Psoas muscle (tissue), 7 donors: ENCODE measurements at regions not wholly inside any gene's neighbourhood (a gene's known extent, or its start where the extent isn't known, plus 50 kb on each side); places are given as distances from the start of the nearest gene placed in this dataset.

Experiments
- ATAC-seq, 4 donors: fragments of 200-7000 bp; cut with Tn5 transposase; one replicate each; pipeline ENCODE4 v1.9.1; 2020; ENCODE audit warnings: moderate library complexity in 3 of 4, mild to moderate bottlenecking in 2 of 4
- DNase-seq, 2 donors: peaks; one replicate each; pipeline ENCODE4 v3.0.0-alpha.2; 2020
- H3K27ac ChIP-seq: fragments of 200-600 bp; one replicate; pipeline ENCODE4 v1.8.0; 2022
- H3K27me3 ChIP-seq, 3 donors: fragments of 200-600 bp in 1 of 3; one replicate each; pipeline versions ENCODE4 v1.6.1 to v1.8.0; 2013 to 2022; ENCODE audit warnings: low read length in 2 of 3, mild to moderate bottlenecking in 2 of 3, moderate library complexity in 1 of 3; ENCODE audit not compliant: insufficient read depth in 3 of 3
- H3K36me3 ChIP-seq, 2 donors: fragments of 200-600 bp in 1 of 2; one replicate each; pipeline versions ENCODE4 v1.6.1 to v1.8.0; 2013 to 2022; ENCODE audit warnings: low read depth in 1 of 2, mild to moderate bottlenecking in 1 of 2, moderate library complexity in 1 of 2; ENCODE audit not compliant: insufficient read depth in 1 of 2
- H3K4me1 ChIP-seq: fragments of 200-600 bp; one replicate; pipeline ENCODE4 v1.8.0; 2022
- H3K4me3 ChIP-seq: fragments of 200-600 bp; one replicate; pipeline ENCODE4 v1.8.0; 2022; ENCODE audit warnings: mild to moderate bottlenecking
- H3K9me3 ChIP-seq: fragments of 200-600 bp; one replicate; pipeline ENCODE4 v1.8.0; 2022
- CTCF ChIP-seq: fragments of 200-600 bp; IDR thresholded peaks from one replicate; pipeline ENCODE4 v1.8.0; 2022; ENCODE audit warnings: antibody characterized with exemption
- WGBS, 3 donors: extraction: QIAGEN DNeasy Blood & Tissue Kit; methylation state at CpG; one replicate each; pipeline versions ENCODE4 v1.1.6 to v1.1.7; 2013; 5-methylcytosine and 5-hydroxymethylcytosine counted together
- intact Hi-C, 2 donors: fragments of 100-400 bp; cut with DNase I; formaldehyde crosslinking; loops; one replicate each; pipeline versions ENCODE4 v1.11.0 to v1.14.2; 2022
- donor health status: healthy with polysubstance abuse.
- donor health status: DM: no; HTN: no; CAD: no; lungs with moderate emphysema.
- donor health status: Bipolar disorder and iron deficiency.
- donor health status: healthy.
- donor health status: DM: yes; HTN: yes; CAD: no.
- donor health status: DM: no; HTN: no; CAD: no.
- donor health status: DM: yes; HTN: yes; CAD: no.

GRCh38 chr2:161059388-161059787 lies 100.8 kb upstream of the TANK start:
- no peaks in the 10 kb centered on the region for H3K27me3 ChIP-seq
- no peak for TF ChIP-seq CTCF
- H3K9me3 ChIP-seq: no peaks in the 10 kb centered on the region
- no peak overlapping the region for H3K4me3 ChIP-seq
- 23 to 52% (median 25%) methylated on average over 1 of the region's 1 CpG for WGBS, 3 donors
- peak in 1 of 2 donors; percentile 57 for DNase-seq
- H3K4me1 ChIP-seq: peaks cover 8% of the 10 kb centered on the region
- H3K27ac ChIP-seq: no peak overlapping the region
- peak; percentile 84 to 96 (median 92) for ATAC-seq
- no peaks in the 10 kb centered on the region for H3K36me3 ChIP-seq
- intact Hi-C loops: no loop called here

- no peak for TF ChIP-seq CTCF
- no peaks in the 10 kb centered on the region for H3K36me3 ChIP-seq
- WGBS, 3 donors: 85% methylated on average over 4 of the region's 4 CpGs
- ATAC-seq (no peak), DNase-seq (no peak)
- H3K27ac ChIP-seq: no peak overlapping the region
- no peaks in the 10 kb centered on the region for H3K27me3 ChIP-seq
- intact Hi-C loops: no loop called here
- no peak overlapping the region for H3K4me3 ChIP-seq
- H3K9me3 ChIP-seq: no peaks in the 10 kb centered on the region
- H3K4me1 ChIP-seq: peaks cover 8% of the 10 kb centered on the region
These were observed 98.4 kb upstream of the TANK start for GRCh38 chr2:161061786-161062185.

- peaks cover 8% of the 10 kb centered on the region for H3K4me1 ChIP-seq
- H3K4me3 ChIP-seq: peak overlapping the region; percentile 33
- H3K36me3 ChIP-seq: no peaks in the 10 kb centered on the region
- WGBS, 3 donors: 21 to 32% (median 23%) methylated on average over 8 of the region's 8 CpGs
- no peaks in the 10 kb centered on the region for H3K27me3 ChIP-seq
- peak; percentile 83 to 89 (median 86) for ATAC-seq
- H3K9me3 ChIP-seq: no peaks in the 10 kb centered on the region
- TF ChIP-seq CTCF: peak; percentile 92
- no peak overlapping the region for H3K27ac ChIP-seq
- peak; percentile 68 to 73 for DNase-seq
- intact Hi-C loops: no loop called here
These were observed 96.9 kb upstream of the TANK start for GRCh38 chr2:161063157-161063945.

- ATAC-seq (no peak), DNase-seq (no peak)
- intact Hi-C loops: no loop called here
- H3K4me3 ChIP-seq: no peak overlapping the region
- 20 to 22% (median 21%) methylated on average over 2 of the region's 2 CpGs for WGBS, 3 donors
- no peaks in the 10 kb centered on the region for H3K9me3 ChIP-seq
- H3K4me1 ChIP-seq: peaks cover 6% of the 10 kb centered on the region
- H3K36me3 ChIP-seq: no peaks in the 10 kb centered on the region
- no peak for TF ChIP-seq CTCF
- no peaks in the 10 kb centered on the region for H3K27me3 ChIP-seq
- H3K27ac ChIP-seq: no peak overlapping the region
These were observed 96.3 kb upstream of the TANK start for GRCh38 chr2:161063946-161064306.
